ENCODE measurements at regions not wholly inside any gene's neighbourhood (a gene's known extent, or its start where the extent isn't known, plus 50 kb on each side); places are given as distances from the start of the nearest gene placed in this dataset.

- no peak for DNase-seq (ENCODE audit: low read depth)
- TF ChIP-seq CTCF (conservative IDR thresholded peaks at IDR 0.05; ENCODE audit: low read depth, low read length): no peak
- H3K4me3 ChIP-seq (ENCODE audit: low read length): no peak overlapping the region
These were observed 190.1 kb downstream of the ZNF330 start for GRCh38 chr4:141410839-141411238.

GRCh38 chr4:141411936-141412335 lies 191.2 kb downstream of the ZNF330 start:
- no peak for TF ChIP-seq CTCF (conservative IDR thresholded peaks at IDR 0.05; ENCODE audit: low read depth, low read length)
- no peak for DNase-seq (ENCODE audit: low read depth)
- no peak overlapping the region for H3K4me3 ChIP-seq (ENCODE audit: low read length)

GRCh38 chr4:141413366-141413765 lies 192.7 kb downstream of the ZNF330 start:
- no peak for DNase-seq (ENCODE audit: low read depth)
- H3K4me3 ChIP-seq (ENCODE audit: low read length): no peak overlapping the region
- no peak for TF ChIP-seq CTCF (conservative IDR thresholded peaks at IDR 0.05; ENCODE audit: low read depth, low read length)

- no peak for TF ChIP-seq CTCF (conservative IDR thresholded peaks at IDR 0.05; ENCODE audit: low read depth, low read length)
- no peak overlapping the region for H3K4me3 ChIP-seq (ENCODE audit: low read length)
- no peak for DNase-seq (ENCODE audit: low read depth)
These were observed 195.0 kb downstream of the ZNF330 start for GRCh38 chr4:141415651-141416050.

- TF ChIP-seq CTCF (conservative IDR thresholded peaks at IDR 0.05; ENCODE audit: low read depth, low read length): no peak
- DNase-seq (ENCODE audit: low read depth): no peak
- H3K4me3 ChIP-seq (ENCODE audit: low read length): no peak overlapping the region
These were observed 195.5 kb downstream of the ZNF330 start for GRCh38 chr4:141416219-141416618.

- no peak for DNase-seq (ENCODE audit: low read depth)
- TF ChIP-seq CTCF (conservative IDR thresholded peaks at IDR 0.05; ENCODE audit: low read depth, low read length): no peak
- H3K4me3 ChIP-seq (ENCODE audit: low read length): no peak overlapping the region
These were observed 196.1 kb downstream of the ZNF330 start for GRCh38 chr4:141416677-141417363.

- no peak overlapping the region for H3K4me3 ChIP-seq (ENCODE audit: low read length)
- peak; percentile 86 for DNase-seq (ENCODE audit: low read depth)
- TF ChIP-seq CTCF (conservative IDR thresholded peaks at IDR 0.05; ENCODE audit: low read depth, low read length): no peak
These were observed 196.7 kb downstream of the ZNF330 start for GRCh38 chr4:141417387-141417786.
